ENCODE measurements at regions not wholly inside any gene's neighbourhood (a gene's known extent, or its start where the extent isn't known, plus 50 kb on each side); places are given as distances from the start of the nearest gene placed in this dataset.
A peak's percentile ranks its signal among the peaks of the same experiment; 100 is the strongest.

GRCh38 chr17:68172461-68172954, 75.3 kb upstream of the AMZ2 start:
- H3K4ac ChIP-seq (replicated peaks; ENCODE audit: insufficient read length, low read depth, low read length): no peak overlapping the region
- H3K4me3 ChIP-seq (ENCODE audit: extremely low read depth in 1 of 4, insufficient read depth in 2 of 4, low read depth in 3 of 4, low read length in 4 of 4): no peak overlapping the region
- H3K9ac ChIP-seq (replicated peaks in 1 of 4; ENCODE audit: extremely low read depth in 1 of 4, low read depth in 3 of 4, low read length in 3 of 4): no peak overlapping the region
- no peak overlapping the region for H2BK15ac ChIP-seq (ENCODE audit: low read length)
- FAIRE-seq (peak; percentile 77), DNase-seq (ENCODE audit: low read depth in 1 of 2, low spot score in 2 of 2) (peak in 1 of 2 experiments; percentile 87)
- no peak overlapping the region for H3K56ac ChIP-seq (replicated peaks; ENCODE audit: insufficient read length, low read depth, low read length)
- no peak overlapping the region for H2BK12ac ChIP-seq (ENCODE audit: low read depth, low read length)
- TF ChIP-seq KDM4A (IDR thresholded peaks at IDR 0.05; ENCODE audit: low read depth, low read length, severe bottlenecking) (no peak), CTCF (IDR thresholded peaks at IDR 0.05; ENCODE audit: control extremely low read depth in 1 of 3, insufficient read depth in 1 of 3, low read depth in 1 of 3, low read length in 3 of 3) (peak; percentile 80 to 90 (median 86)), RAD21 (IDR thresholded peaks at IDR 0.05 in 1 of 2, conservative IDR thresholded peaks at IDR 0.05 in 1 of 2; ENCODE audit: low read depth in 2 of 2, low read length in 2 of 2) (peak; percentile 91 to 93), RXRA (IDR thresholded peaks at IDR 0.05; ENCODE audit: insufficient read depth, low read depth, low read length) (no peak), SP1 (IDR thresholded peaks at IDR 0.05; ENCODE audit: low read depth, low read length) (no peak), CBX8 (IDR thresholded peaks at IDR 0.05; ENCODE audit: borderline replicate concordance, low read depth, low read length) (no peak), SP2 (IDR thresholded peaks at IDR 0.05; ENCODE audit: low read length) (no peak)
- H3K79me1 ChIP-seq (ENCODE audit: low read depth, low read length): no peaks in the 10 kb centered on the region
- H4K5ac ChIP-seq (ENCODE audit: insufficient read length, low read depth, low read length): no peak overlapping the region
- no peaks in the 10 kb centered on the region for H3K27me3 ChIP-seq (replicated peaks in 1 of 4; ENCODE audit: control insufficient read depth in 3 of 4, extremely low read depth in 1 of 4, insufficient read depth in 3 of 4, low read length in 3 of 4)
- no peak overlapping the region for H2AFZ ChIP-seq (ENCODE audit: low read length)
- no peak overlapping the region for H2BK120ac ChIP-seq (replicated peaks; ENCODE audit: low read depth, low read length)
- H3K79me2 ChIP-seq (ENCODE audit: control insufficient read depth in 1 of 2, insufficient read depth in 2 of 2, low read length in 2 of 2): no peaks in the 10 kb centered on the region
- H3K18ac ChIP-seq (ENCODE audit: extremely low read depth, low read length): no peak overlapping the region
- CTCF ChIA-PET (ENCODE audit: partially characterized antibody): interaction anchor here (0.6 to 5.2 kb wide), 50 partner anchors 8 to 742 kb away, joined by 3 to 73 read pairs (median 4); no protein-coding TSS in a partner anchor
- H3K4me1 ChIP-seq (replicated peaks in 1 of 4; ENCODE audit: control insufficient read depth in 3 of 4, insufficient read depth in 4 of 4, low read length in 3 of 4): no peaks in the 10 kb centered on the region
- POLR2A ChIA-PET (ENCODE audit: partially characterized antibody): no interaction called here
- H2BK5ac ChIP-seq (ENCODE audit: low read depth, low read length): no peak overlapping the region
- no peaks in the 10 kb centered on the region for H4K20me1 ChIP-seq (replicated peaks in 1 of 2; ENCODE audit: control insufficient read depth in 1 of 2, insufficient read depth in 2 of 2, low read length in 2 of 2)
- 0 out of 2 replicates have a peak overlapping the region, but pooled peaks have one; percentile 48 for H2BK20ac ChIP-seq (ENCODE audit: low read length)
- H3K27ac ChIP-seq (ENCODE audit: low read depth, low read length): no peak overlapping the region
- no peaks in the 10 kb centered on the region for H3K9me3 ChIP-seq (ENCODE audit: insufficient read depth in 2 of 2, low read depth in 1 of 2, low read length in 1 of 2)
- no peaks in the 10 kb centered on the region for H3K23me2 ChIP-seq (ENCODE audit: low read depth, low read length)
- no peak overlapping the region for H3K23ac ChIP-seq (ENCODE audit: insufficient read length)
- no peaks in the 10 kb centered on the region for H3K36me3 ChIP-seq (ENCODE audit: control insufficient read depth in 2 of 4, insufficient read depth in 4 of 4, low read length in 3 of 4)
- no peak overlapping the region for H4K91ac ChIP-seq (replicated peaks; ENCODE audit: insufficient read length, low read length)
- H2AK5ac ChIP-seq (ENCODE audit: low read depth, low read length): no peak overlapping the region
- 40% methylated on average over 13 of the region's 13 CpGs; no CpG with 5 or more reads in 1 of the 2 experiments for WGBS, 2 experiments (ENCODE audit: extremely low coverage in 1 of 2, insufficient coverage in 1 of 2, insufficient read length in 1 of 2, insufficient replicate concordance in 2 of 2, low coverage in 1 of 2, low lambda C conversion rate in 2 of 2, missing lambda C conversion rate in 1 of 2)
- no peak overlapping the region for H3K4me2 ChIP-seq (ENCODE audit: insufficient read depth in 1 of 2, low read depth in 2 of 2, low read length in 2 of 2)
- H4K8ac ChIP-seq (ENCODE audit: extremely low read depth, insufficient read depth, low read length): no peak overlapping the region
- no peak overlapping the region for H3K14ac ChIP-seq (ENCODE audit: insufficient read length)

Measured in H1 (cell line).